Neural crest cell (in vitro differentiated cells): ENCODE measurements at regions not wholly inside any gene's neighbourhood (a gene's known extent, or its start where the extent isn't known, plus 50 kb on each side); places are given as distances from the start of the nearest gene placed in this dataset.

Experiments
- DNase-seq: peaks from one replicate; pipeline ENCODE4 v3.0.0; 2021; ENCODE audit warnings: low read depth, mixed read lengths, low spot score
- H3K27ac Mint-ChIP-seq: one replicate; pipeline ENCODE4 v1.8.0; 2021; ENCODE audit warnings: mild to moderate bottlenecking, mixed read lengths; ENCODE audit not compliant: unreplicated experiment
- H3K27me3 Mint-ChIP-seq: 2 replicates; pipeline ENCODE4 v1.8.0; 2021; ENCODE audit warnings: low read depth, mild to moderate bottlenecking, mixed read lengths
- H3K36me3 Mint-ChIP-seq: 2 replicates; pipeline ENCODE4 v1.8.0; 2021; ENCODE audit warnings: low read depth, mild to moderate bottlenecking, mixed read lengths
- H3K4me1 Mint-ChIP-seq: 2 replicates; pipeline ENCODE4 v1.8.0; 2021; ENCODE audit warnings: mixed read lengths
- H3K4me3 Mint-ChIP-seq: one replicate; pipeline ENCODE4 v1.8.0; 2021; ENCODE audit warnings: mild to moderate bottlenecking, mixed read lengths
- H3K9me3 Mint-ChIP-seq: 2 replicates; pipeline ENCODE4 v1.8.0; 2021; ENCODE audit warnings: mixed read lengths
- TF ChIP-seq, protein P1 (sequence below): fragments of 200-600 bp; sonication (generic); conservative IDR thresholded peaks from 2 replicates; pipeline ENCODE4 v1.5.0; 2021; ENCODE audit warnings: antibody characterized with exemption, mild to moderate bottlenecking

DNA sequence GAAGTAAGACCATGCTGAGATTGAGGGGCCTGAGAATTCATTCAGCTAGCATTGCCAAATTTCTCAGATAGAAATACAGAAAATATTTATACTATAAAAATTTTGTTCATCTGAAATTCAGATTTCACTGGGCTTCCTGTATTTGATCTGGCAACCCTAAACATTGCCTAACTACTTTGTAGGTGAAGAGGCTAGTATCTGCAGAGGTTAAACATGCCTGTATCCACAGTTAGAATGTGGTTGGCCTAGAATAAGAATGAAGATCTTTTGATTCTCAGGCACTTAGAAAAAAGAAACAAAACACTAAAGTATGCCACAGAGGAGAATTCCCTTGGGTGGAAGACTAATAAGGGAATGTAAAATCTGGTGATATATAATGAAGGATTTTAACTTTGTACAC is 189.0 kb downstream of the DIPK2A start:
- H3K4me3 Mint-ChIP-seq, result no peak overlapping the region
- H3K4me1 Mint-ChIP-seq, result no peaks in the 10 kb centered on the region
- H3K36me3 Mint-ChIP-seq, result no peaks in the 10 kb centered on the region
- peaks cover 4% of the 10 kb centered on the region for H3K9me3 Mint-ChIP-seq
- H3K27me3 Mint-ChIP-seq, result no peaks in the 10 kb centered on the region
- TF ChIP-seq, protein P1, sequence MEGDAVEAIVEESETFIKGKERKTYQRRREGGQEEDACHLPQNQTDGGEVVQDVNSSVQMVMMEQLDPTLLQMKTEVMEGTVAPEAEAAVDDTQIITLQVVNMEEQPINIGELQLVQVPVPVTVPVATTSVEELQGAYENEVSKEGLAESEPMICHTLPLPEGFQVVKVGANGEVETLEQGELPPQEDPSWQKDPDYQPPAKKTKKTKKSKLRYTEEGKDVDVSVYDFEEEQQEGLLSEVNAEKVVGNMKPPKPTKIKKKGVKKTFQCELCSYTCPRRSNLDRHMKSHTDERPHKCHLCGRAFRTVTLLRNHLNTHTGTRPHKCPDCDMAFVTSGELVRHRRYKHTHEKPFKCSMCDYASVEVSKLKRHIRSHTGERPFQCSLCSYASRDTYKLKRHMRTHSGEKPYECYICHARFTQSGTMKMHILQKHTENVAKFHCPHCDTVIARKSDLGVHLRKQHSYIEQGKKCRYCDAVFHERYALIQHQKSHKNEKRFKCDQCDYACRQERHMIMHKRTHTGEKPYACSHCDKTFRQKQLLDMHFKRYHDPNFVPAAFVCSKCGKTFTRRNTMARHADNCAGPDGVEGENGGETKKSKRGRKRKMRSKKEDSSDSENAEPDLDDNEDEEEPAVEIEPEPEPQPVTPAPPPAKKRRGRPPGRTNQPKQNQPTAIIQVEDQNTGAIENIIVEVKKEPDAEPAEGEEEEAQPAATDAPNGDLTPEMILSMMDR, result no peak
- no peak for DNase-seq
- H3K27ac Mint-ChIP-seq, result no peak overlapping the region

DNA sequence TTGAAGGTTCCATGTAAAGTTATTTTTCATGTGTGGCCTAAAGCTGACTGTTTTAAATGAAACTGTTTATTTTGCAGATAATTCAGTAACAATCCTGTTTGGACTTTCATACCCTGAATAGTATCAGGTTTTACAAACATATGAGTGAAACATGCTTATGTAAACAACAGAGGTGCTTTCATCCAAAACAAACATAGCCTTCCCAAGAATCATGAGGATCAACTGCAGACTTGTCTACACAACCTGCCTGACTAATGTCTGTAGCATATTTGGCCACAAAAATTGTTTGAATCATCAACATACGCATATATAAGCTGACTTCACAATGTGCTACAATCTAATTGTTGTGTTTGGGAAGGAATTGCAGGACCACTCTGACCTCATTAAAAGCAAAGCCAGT is 190.4 kb downstream of the DIPK2A start:
- Mint-ChIP-seq H3K4me3 (no peak overlapping the region), H3K9me3 (peaks cover 4% of the 10 kb centered on the region), H3K27me3 (no peaks in the 10 kb centered on the region), H3K27ac (no peak overlapping the region), H3K36me3 (no peaks in the 10 kb centered on the region), H3K4me1 (no peaks in the 10 kb centered on the region)
- DNase-seq, result no peak
- TF ChIP-seq, protein P1, result no peak

DNA sequence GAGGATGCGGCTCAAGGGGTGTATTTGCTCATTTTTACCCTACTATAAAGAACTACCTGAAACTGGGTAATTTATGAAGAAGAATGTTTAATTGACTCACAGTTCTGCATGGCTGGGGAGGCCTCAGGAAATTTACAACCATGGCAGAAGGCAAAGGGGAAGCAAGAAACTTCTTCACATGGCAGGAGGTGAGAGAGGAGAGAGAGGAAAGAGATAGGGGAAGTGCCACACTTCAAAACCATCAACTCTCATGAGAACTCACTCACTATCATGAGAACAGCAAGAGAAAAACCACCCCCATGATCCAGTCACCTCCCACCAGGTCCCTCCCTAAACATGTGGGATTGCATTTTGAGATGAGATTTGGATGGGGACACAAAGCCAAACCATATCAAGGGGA is 192.7 kb downstream of the DIPK2A start:
- peaks cover 2% of the 10 kb centered on the region for H3K9me3 Mint-ChIP-seq
- no peak overlapping the region for H3K27ac Mint-ChIP-seq
- no peaks in the 10 kb centered on the region for H3K27me3 Mint-ChIP-seq
- no peaks in the 10 kb centered on the region for H3K36me3 Mint-ChIP-seq
- DNase-seq, result no peak
- TF ChIP-seq, protein P1, result no peak
- H3K4me1 Mint-ChIP-seq, result no peaks in the 10 kb centered on the region
- H3K4me3 Mint-ChIP-seq, result no peak overlapping the region

DNA sequence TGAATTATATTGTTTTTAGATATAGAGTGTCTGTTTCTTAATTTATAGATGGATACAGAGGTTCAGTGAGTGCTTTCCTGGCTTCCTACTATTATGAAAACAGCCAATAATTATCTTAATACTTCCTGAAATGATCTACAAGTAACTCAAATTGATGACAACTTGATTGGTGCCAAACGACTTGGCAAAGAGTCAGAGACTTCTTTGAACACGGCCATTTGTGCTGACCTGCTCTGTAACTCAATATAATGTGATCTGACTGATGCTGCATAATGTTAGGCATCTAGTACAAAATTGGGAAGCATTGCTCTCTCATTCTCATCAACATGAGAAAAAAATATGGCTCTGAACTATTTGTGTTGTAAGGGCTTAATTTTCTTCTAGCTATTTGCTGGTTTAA is 193.9 kb downstream of the DIPK2A start:
- Mint-ChIP-seq H3K36me3 (no peaks in the 10 kb centered on the region), H3K27me3 (no peaks in the 10 kb centered on the region), H3K4me3 (no peak overlapping the region), H3K4me1 (no peaks in the 10 kb centered on the region), H3K9me3 (no peaks in the 10 kb centered on the region), H3K27ac (no peak overlapping the region)
- DNase-seq, result no peak
- TF ChIP-seq, protein P1, result no peak

DNA sequence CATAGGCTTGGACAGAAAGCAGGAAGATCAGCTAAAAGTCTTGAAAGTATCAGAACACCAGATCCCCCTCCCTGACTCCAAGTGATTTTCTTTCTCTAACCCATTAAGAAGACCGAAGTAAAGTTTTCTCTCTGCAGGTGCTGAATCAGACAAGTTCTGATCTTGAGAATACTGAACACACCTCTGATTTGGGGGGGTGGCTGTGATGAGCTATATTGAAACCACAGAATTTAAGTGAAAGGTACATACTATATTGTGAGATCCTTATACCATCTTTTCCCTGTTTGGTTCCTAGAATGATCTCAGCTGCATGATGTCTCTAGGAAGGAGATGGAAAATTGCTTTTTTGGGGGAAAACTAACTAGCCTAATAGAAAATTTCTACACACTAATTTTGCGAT is 196.0 kb downstream of the DIPK2A start:
- no peak for DNase-seq
- TF ChIP-seq, protein P1, result no peak
- H3K27me3 Mint-ChIP-seq, result no peaks in the 10 kb centered on the region
- H3K4me1 Mint-ChIP-seq, result no peaks in the 10 kb centered on the region
- no peak overlapping the region for H3K4me3 Mint-ChIP-seq
- H3K9me3 Mint-ChIP-seq, result no peaks in the 10 kb centered on the region
- no peak overlapping the region for H3K27ac Mint-ChIP-seq
- no peaks in the 10 kb centered on the region for H3K36me3 Mint-ChIP-seq

DNA sequence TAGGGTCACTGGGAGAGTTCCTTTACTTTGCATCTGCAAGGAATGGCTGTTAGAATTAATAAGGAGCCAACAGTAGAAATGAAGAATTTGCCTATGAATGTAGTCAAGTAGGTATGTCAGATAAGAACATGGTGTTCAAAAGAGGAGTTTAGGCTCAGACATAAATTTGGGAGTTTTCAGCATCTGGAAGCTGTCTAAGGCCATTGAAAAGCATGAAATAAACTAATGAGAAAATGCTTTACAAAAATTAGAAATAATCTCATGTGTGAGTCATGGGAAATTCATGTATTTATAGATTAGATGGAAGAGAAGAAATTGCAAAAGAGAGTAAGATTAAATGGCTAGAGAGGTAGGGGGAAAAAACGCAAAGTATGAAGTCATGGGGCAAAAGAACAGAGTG is 201.9 kb downstream of the DIPK2A start:
- no peaks in the 10 kb centered on the region for H3K4me1 Mint-ChIP-seq

More for the DNA sequence above, 201.9 kb downstream of the DIPK2A start:
- H3K4me3 Mint-ChIP-seq, result no peak overlapping the region
- TF ChIP-seq, protein P1, result no peak
- no peaks in the 10 kb centered on the region for H3K27me3 Mint-ChIP-seq
- H3K27ac Mint-ChIP-seq, result no peak overlapping the region
- no peaks in the 10 kb centered on the region for H3K36me3 Mint-ChIP-seq
- no peak for DNase-seq
- no peaks in the 10 kb centered on the region for H3K9me3 Mint-ChIP-seq
